Urothelium cell line (cell line): ENCODE measurements at regions not wholly inside any gene's neighbourhood (a gene's known extent, or its start where the extent isn't known, plus 50 kb on each side); places are given as distances from the start of the nearest gene placed in this dataset.

Experiments used
- DNase-seq: peaks from one replicate; pipeline ENCODE4 v3.0.0; 2011; ENCODE audit warnings: low spot score, mixed read lengths
- FAIRE-seq: peaks from 2 replicates; lab custom pipeline; 2011; peaks lifted over from hg19 to GRCh38; lab: Jason Lieb, UNC

- FAIRE-seq (no peak), DNase-seq (no peak)
Measured at GRCh38 chr1:226489718-226490425, 58.7 kb upstream of the STUM start.

GRCh38 chr1:226490426-226490809, 58.1 kb upstream of the STUM start:
- no peak for FAIRE-seq
- no peak for DNase-seq

GRCh38 chr1:226491093-226491850, 57.3 kb upstream of the STUM start:
- FAIRE-seq (no peak), DNase-seq (no peak)

- no peak for FAIRE-seq
- no peak for DNase-seq
Measured at GRCh38 chr1:226492426-226493137, 56.0 kb upstream of the STUM start.

GRCh38 chr1:226494092-226494609, 54.4 kb upstream of the STUM start:
- DNase-seq = no peak
- FAIRE-seq = no peak

GRCh38 chr1:226495716-226496115, 52.8 kb upstream of the STUM start:
- DNase-seq (no peak), FAIRE-seq (no peak)

- no peak for FAIRE-seq
Measured at GRCh38 chr1:226496453-226497015, 52.0 kb upstream of the STUM start.

GRCh38 chr1:226497276-226497833, 51.2 kb upstream of the STUM start:
- no peak for FAIRE-seq
- no peak for DNase-seq

More at GRCh38 chr1:226496453-226497015, 52.0 kb upstream of the STUM start:
- DNase-seq = no peak

GRCh38 chr1:226497991-226498639, 50.4 kb upstream of the STUM start:
- DNase-seq (no peak), FAIRE-seq (no peak)

GRCh38 chr1:226498640-226499008, 49.9 kb upstream of the STUM start:
- DNase-seq (no peak), FAIRE-seq (no peak)
